ENCODE measurements at regions not wholly inside any gene's neighbourhood (a gene's known extent, or its start where the extent isn't known, plus 50 kb on each side); places are given as distances from the start of the nearest gene placed in this dataset.

- DNase-seq (ENCODE audit: low read depth in 4 of 4, low spot score in 3 of 4), result no peak
These were observed 96.7 kb upstream of the FER start for GRCh38 chr5:108650997-108651396.

GRCh38 chr5:108649646-108650045, 98.1 kb upstream of the FER start:
- DNase-seq (ENCODE audit: low read depth in 4 of 4, low spot score in 3 of 4), result no peak

- DNase-seq (ENCODE audit: low read depth in 4 of 4, low spot score in 3 of 4), result no peak
These were observed 98.6 kb upstream of the FER start for GRCh38 chr5:108649106-108649505.

- peak; percentile 33 to 50 (median 40) for DNase-seq (ENCODE audit: low read depth in 4 of 4, low spot score in 3 of 4)
These were observed 105.4 kb upstream of the FER start for GRCh38 chr5:108642170-108642906.

- DNase-seq (ENCODE audit: low read depth in 4 of 4, low spot score in 3 of 4), result no peak
These were observed 106.1 kb upstream of the FER start for GRCh38 chr5:108641596-108641995.

GRCh38 chr5:108639366-108639765, 108.3 kb upstream of the FER start:
- DNase-seq (ENCODE audit: low read depth in 4 of 4, low spot score in 3 of 4), result no peak

GRCh38 chr5:108638021-108638420, 109.7 kb upstream of the FER start:
- no peak for DNase-seq (ENCODE audit: low read depth in 4 of 4, low spot score in 3 of 4)

GRCh38 chr5:108637134-108637533, 110.6 kb upstream of the FER start:
- no peak for DNase-seq (ENCODE audit: low read depth in 4 of 4, low spot score in 3 of 4)

- no peak for DNase-seq (ENCODE audit: low read depth in 4 of 4, low spot score in 3 of 4)
These were observed 111.4 kb upstream of the FER start for GRCh38 chr5:108636135-108636853.

GRCh38 chr5:108634617-108635288, 112.9 kb upstream of the FER start:
- no peak for DNase-seq (ENCODE audit: low read depth in 4 of 4, low spot score in 3 of 4)

GRCh38 chr5:108634010-108634616, 113.6 kb upstream of the FER start:
- no peak for DNase-seq (ENCODE audit: low read depth in 4 of 4, low spot score in 3 of 4)

- DNase-seq (ENCODE audit: low read depth in 4 of 4, low spot score in 3 of 4), result no peak
These were observed 117.7 kb upstream of the FER start for GRCh38 chr5:108629779-108630528.

- no peak for DNase-seq (ENCODE audit: low read depth in 4 of 4, low spot score in 3 of 4)
These were observed 122.0 kb upstream of the FER start for GRCh38 chr5:108625654-108626053.

- DNase-seq (ENCODE audit: low read depth in 4 of 4, low spot score in 3 of 4), result no peak
These were observed 123.9 kb upstream of the FER start for GRCh38 chr5:108623826-108624225.

GRCh38 chr5:108620516-108620915, 127.2 kb upstream of the FER start:
- DNase-seq (ENCODE audit: low read depth in 4 of 4, low spot score in 3 of 4), result no peak

GRCh38 chr5:108619815-108620214, 127.9 kb upstream of the FER start:
- no peak for DNase-seq (ENCODE audit: low read depth in 4 of 4, low spot score in 3 of 4)

- DNase-seq (ENCODE audit: low read depth in 4 of 4, low spot score in 3 of 4), result no peak
These were observed 129.9 kb upstream of the FER start for GRCh38 chr5:108617467-108618435.

GRCh38 chr5:108615216-108615615, 132.5 kb upstream of the FER start:
- DNase-seq (ENCODE audit: low read depth in 4 of 4, low spot score in 3 of 4), result no peak

- no peak for DNase-seq (ENCODE audit: low read depth in 4 of 4, low spot score in 3 of 4)
These were observed 140.3 kb upstream of the FER start for GRCh38 chr5:108607421-108607820.

Measured in right renal pelvis (tissue), 4 donors.